ENCODE measurements at regions not wholly inside any gene's neighbourhood (a gene's known extent, or its start where the extent isn't known, plus 50 kb on each side); places are given as distances from the start of the nearest gene placed in this dataset.
"Not testable (repeated sequence)": the region's sequence is repeated elsewhere in the genome, so short reads cannot be mapped to it uniquely, and the experiment has no call there.

- TF ChIP-seq EP300 (IDR thresholded peaks at IDR 0.05; ENCODE audit: borderline replicate concordance in 1 of 2, low read depth in 1 of 2, low read length in 1 of 2), result no peak
- no peak for TF ChIP-seq FOSL2 (IDR thresholded peaks at IDR 0.05; ENCODE audit: borderline replicate concordance, low read depth)
- no peak for TF ChIP-seq TAF1 (IDR thresholded peaks at IDR 0.05; ENCODE audit: borderline replicate concordance, low read depth, low read length)
Measured at GRCh38 chr6:63049216-63049615, 162.1 kb upstream of the FKBP1C start (continued).

- H3K4me3 ChIP-seq (ENCODE audit: low read depth in 2 of 2, low read length in 1 of 2); POLR2A ChIA-PET; H3K4me1 ChIP-seq (ENCODE audit: control insufficient read depth in 1 of 2, insufficient read depth in 2 of 2, low read depth in 1 of 2, low read length in 1 of 2); H3K4me2 ChIP-seq; H3K9me2 ChIP-seq; H2AFZ ChIP-seq (ENCODE audit: low read depth); H3K79me2 ChIP-seq (ENCODE audit: insufficient read depth); DNase-seq; H3K36me3 ChIP-seq (replicated peaks in 1 of 2; ENCODE audit: control insufficient read depth in 1 of 2, insufficient read depth in 2 of 2, low read length in 1 of 2); H3K27me3 ChIP-seq (ENCODE audit: insufficient read depth); H3K27ac ChIP-seq (ENCODE audit: low read depth in 2 of 2, low read length in 1 of 2); CTCF ChIA-PET; H3K9ac ChIP-seq; H3K9me3 ChIP-seq; H4K20me1 ChIP-seq (ENCODE audit: insufficient read depth); H3F3A ChIP-seq (replicated peaks; ENCODE audit: insufficient read depth): not testable (repeated sequence)
- WGBS (ENCODE audit: low lambda C conversion rate), result 92% methylated on average over 3 of the region's 9 CpGs
Measured at GRCh38 chr6:63053206-63053605, 158.1 kb upstream of the FKBP1C start.

DNA sequence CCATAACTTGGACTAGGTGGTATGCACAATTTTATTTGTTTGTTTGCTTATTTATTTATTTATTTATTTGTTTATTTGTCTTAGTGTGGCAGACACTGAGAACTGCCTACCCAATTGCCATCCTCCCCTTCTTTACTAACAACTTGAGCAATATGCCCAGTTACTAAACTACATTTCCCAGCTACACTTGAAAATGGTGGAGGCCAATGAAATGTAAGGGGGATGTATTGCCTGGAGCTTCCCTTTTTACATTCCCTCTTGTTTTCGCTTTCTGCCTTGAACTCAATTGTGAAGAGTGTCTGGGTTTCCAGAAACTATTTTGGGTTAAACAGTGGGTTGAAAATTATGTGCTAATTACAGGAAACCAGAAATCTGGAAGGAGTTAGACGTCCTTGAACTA, 152.7 kb upstream of the FKBP1C start:
- Histone ChIP-seq H2AFZ (ENCODE audit: low read depth) (peak overlapping the region; percentile 58; the same call in 1 of the 2 replicates), H3K27ac (ENCODE audit: low read depth in 2 of 2, low read length in 1 of 2) (no peak overlapping the region), H3K9me2 (no peaks in the 10 kb centered on the region), H3K4me2 (no peak overlapping the region), H3K9ac (no peak overlapping the region), H4K20me1 (ENCODE audit: insufficient read depth) (no peaks in the 10 kb centered on the region), H3K36me3 (replicated peaks in 1 of 2; ENCODE audit: control insufficient read depth in 1 of 2, insufficient read depth in 2 of 2, low read length in 1 of 2) (no peaks in the 10 kb centered on the region), H3K79me2 (ENCODE audit: insufficient read depth) (no peaks in the 10 kb centered on the region), H3K4me3 (ENCODE audit: low read depth in 2 of 2, low read length in 1 of 2) (no peak overlapping the region), H3K4me1 (ENCODE audit: control insufficient read depth in 1 of 2, insufficient read depth in 2 of 2, low read depth in 1 of 2, low read length in 1 of 2) (no peaks in the 10 kb centered on the region), H3K27me3 (ENCODE audit: insufficient read depth) (no peaks in the 10 kb centered on the region), H3F3A (replicated peaks; ENCODE audit: insufficient read depth) (no peaks in the 10 kb centered on the region), H3K9me3 (no peaks in the 10 kb centered on the region)
- ChIA-PET CTCF (no interaction called here), POLR2A (no interaction called here)
- 0% methylated on average over 2 of the region's 2 CpGs for WGBS (ENCODE audit: low lambda C conversion rate)
- no peak for DNase-seq
- no peak for TF ChIP-seq EP300 (IDR thresholded peaks at IDR 0.05; ENCODE audit: borderline replicate concordance in 1 of 2, low read depth in 1 of 2, low read length in 1 of 2)
- TF ChIP-seq, protein P1, sequence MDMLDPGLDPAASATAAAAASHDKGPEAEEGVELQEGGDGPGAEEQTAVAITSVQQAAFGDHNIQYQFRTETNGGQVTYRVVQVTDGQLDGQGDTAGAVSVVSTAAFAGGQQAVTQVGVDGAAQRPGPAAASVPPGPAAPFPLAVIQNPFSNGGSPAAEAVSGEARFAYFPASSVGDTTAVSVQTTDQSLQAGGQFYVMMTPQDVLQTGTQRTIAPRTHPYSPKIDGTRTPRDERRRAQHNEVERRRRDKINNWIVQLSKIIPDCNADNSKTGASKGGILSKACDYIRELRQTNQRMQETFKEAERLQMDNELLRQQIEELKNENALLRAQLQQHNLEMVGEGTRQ (IDR thresholded peaks at IDR 0.05; ENCODE audit: borderline replicate concordance, low read depth, low read length), result no peak
- TF ChIP-seq, protein P2, sequence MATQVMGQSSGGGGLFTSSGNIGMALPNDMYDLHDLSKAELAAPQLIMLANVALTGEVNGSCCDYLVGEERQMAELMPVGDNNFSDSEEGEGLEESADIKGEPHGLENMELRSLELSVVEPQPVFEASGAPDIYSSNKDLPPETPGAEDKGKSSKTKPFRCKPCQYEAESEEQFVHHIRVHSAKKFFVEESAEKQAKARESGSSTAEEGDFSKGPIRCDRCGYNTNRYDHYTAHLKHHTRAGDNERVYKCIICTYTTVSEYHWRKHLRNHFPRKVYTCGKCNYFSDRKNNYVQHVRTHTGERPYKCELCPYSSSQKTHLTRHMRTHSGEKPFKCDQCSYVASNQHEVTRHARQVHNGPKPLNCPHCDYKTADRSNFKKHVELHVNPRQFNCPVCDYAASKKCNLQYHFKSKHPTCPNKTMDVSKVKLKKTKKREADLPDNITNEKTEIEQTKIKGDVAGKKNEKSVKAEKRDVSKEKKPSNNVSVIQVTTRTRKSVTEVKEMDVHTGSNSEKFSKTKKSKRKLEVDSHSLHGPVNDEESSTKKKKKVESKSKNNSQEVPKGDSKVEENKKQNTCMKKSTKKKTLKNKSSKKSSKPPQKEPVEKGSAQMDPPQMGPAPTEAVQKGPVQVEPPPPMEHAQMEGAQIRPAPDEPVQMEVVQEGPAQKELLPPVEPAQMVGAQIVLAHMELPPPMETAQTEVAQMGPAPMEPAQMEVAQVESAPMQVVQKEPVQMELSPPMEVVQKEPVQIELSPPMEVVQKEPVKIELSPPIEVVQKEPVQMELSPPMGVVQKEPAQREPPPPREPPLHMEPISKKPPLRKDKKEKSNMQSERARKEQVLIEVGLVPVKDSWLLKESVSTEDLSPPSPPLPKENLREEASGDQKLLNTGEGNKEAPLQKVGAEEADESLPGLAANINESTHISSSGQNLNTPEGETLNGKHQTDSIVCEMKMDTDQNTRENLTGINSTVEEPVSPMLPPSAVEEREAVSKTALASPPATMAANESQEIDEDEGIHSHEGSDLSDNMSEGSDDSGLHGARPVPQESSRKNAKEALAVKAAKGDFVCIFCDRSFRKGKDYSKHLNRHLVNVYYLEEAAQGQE (IDR thresholded peaks at IDR 0.05; ENCODE audit: low read depth, low read length), result no peak
- no peak for TF ChIP-seq CHD2 (IDR thresholded peaks at IDR 0.05; ENCODE audit: low read length, partially characterized antibody)
- TF ChIP-seq RCOR1 (IDR thresholded peaks at IDR 0.05; ENCODE audit: low read length), result no peak
- no peak for TF ChIP-seq GATA2 (CRISPR knock-in tag; IDR thresholded peaks at IDR 0.05)
- no peak for TF ChIP-seq RAD21 (IDR thresholded peaks at IDR 0.05; ENCODE audit: low read length)
- TF ChIP-seq FOXM1 (IDR thresholded peaks at IDR 0.05; ENCODE audit: low read depth), result no peak
- TF ChIP-seq MXI1 (IDR thresholded peaks at IDR 0.05; ENCODE audit: low read depth, low read length), result no peak
- TF ChIP-seq POLR2AphosphoS5 (IDR thresholded peaks at IDR 0.05; ENCODE audit: low read depth, low read length), result no peak
- no peak for TF ChIP-seq ZBTB33 (IDR thresholded peaks at IDR 0.05; ENCODE audit: borderline replicate concordance, low read depth)
- TF ChIP-seq, protein P3, sequence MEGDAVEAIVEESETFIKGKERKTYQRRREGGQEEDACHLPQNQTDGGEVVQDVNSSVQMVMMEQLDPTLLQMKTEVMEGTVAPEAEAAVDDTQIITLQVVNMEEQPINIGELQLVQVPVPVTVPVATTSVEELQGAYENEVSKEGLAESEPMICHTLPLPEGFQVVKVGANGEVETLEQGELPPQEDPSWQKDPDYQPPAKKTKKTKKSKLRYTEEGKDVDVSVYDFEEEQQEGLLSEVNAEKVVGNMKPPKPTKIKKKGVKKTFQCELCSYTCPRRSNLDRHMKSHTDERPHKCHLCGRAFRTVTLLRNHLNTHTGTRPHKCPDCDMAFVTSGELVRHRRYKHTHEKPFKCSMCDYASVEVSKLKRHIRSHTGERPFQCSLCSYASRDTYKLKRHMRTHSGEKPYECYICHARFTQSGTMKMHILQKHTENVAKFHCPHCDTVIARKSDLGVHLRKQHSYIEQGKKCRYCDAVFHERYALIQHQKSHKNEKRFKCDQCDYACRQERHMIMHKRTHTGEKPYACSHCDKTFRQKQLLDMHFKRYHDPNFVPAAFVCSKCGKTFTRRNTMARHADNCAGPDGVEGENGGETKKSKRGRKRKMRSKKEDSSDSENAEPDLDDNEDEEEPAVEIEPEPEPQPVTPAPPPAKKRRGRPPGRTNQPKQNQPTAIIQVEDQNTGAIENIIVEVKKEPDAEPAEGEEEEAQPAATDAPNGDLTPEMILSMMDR (IDR thresholded peaks at IDR 0.05), result no peak
- no peak for TF ChIP-seq TAF1 (IDR thresholded peaks at IDR 0.05; ENCODE audit: borderline replicate concordance, low read depth, low read length)
- no peak for TF ChIP-seq YY1 (IDR thresholded peaks at IDR 0.05; ENCODE audit: low read depth)
- TF ChIP-seq NFIC (IDR thresholded peaks at IDR 0.05; ENCODE audit: borderline replicate concordance), result no peak

Measured in SK-N-SH (cell line).